Peyer's patch (tissue), 4 donors: ENCODE measurements at regions not wholly inside any gene's neighbourhood (a gene's known extent, or its start where the extent isn't known, plus 50 kb on each side); places are given as distances from the start of the nearest gene placed in this dataset.
A peak's percentile ranks its signal among the peaks of the same experiment; 100 is the strongest.

Experiments used
- DNase-seq, 3 donors: peaks; one replicate each; pipeline ENCODE4 v3.0.0-alpha.2; 2017 to 2019
- H3K27ac ChIP-seq, 4 donors: fragments of 200-600 bp; sonication (generic); one replicate each; pipeline ENCODE4 v1.5.1; 2016 to 2019
- H3K27me3 ChIP-seq, 2 donors: fragments of 200-600 bp; sonication (generic); one replicate each; pipeline ENCODE4 v1.5.1; 2019
- H3K36me3 ChIP-seq, 3 donors: fragments of 200-600 bp; sonication (generic); one replicate each; pipeline ENCODE4 v1.5.1; 2016 to 2019
- H3K4me1 ChIP-seq, 4 donors: fragments of 200-600 bp; sonication (generic); one replicate each; pipeline ENCODE4 v1.5.1; 2016 to 2019
- H3K4me3 ChIP-seq, 4 donors: fragments of 200-600 bp; sonication (generic); 1 replicate in 3 of 4; 2 replicates in 1 of 4; pipeline ENCODE4 v1.5.1; 2016 to 2019; ENCODE audit warnings: mild to moderate bottlenecking in 1 of 4
- H3K9me3 ChIP-seq, 4 donors: fragments of 200-600 bp; sonication (generic); one replicate each; pipeline ENCODE4 v1.5.1; 2016 to 2019; ENCODE audit warnings: mild to moderate bottlenecking in 1 of 4
- CTCF ChIP-seq, 6 experiments: fragments of 450-650 bp in 4 of 6; fragments of 200-600 bp in 2 of 6; sonication (generic) in 1 of 6; IDR thresholded peaks; one replicate each; pipeline ENCODE4 v1.5.1; 2017 to 2019; ENCODE audit warnings: antibody characterized with exemption in 6 of 6, mild to moderate bottlenecking in 3 of 6, moderate library complexity in 1 of 6
- POLR2A ChIP-seq, 2 donors: fragments of 450-650 bp; IDR thresholded peaks; one replicate each; pipeline ENCODE4 v1.5.1; 2017; ENCODE audit warnings: antibody characterized with exemption in 2 of 2, mild to moderate bottlenecking in 2 of 2, moderate library complexity in 2 of 2

GRCh38 chr9:81395676-81396054 lies 293.7 kb downstream of the TLE1 start:
- H3K4me1 ChIP-seq, result no peaks in the 10 kb centered on the region
- no peak for DNase-seq
- H3K36me3 ChIP-seq, result no peaks in the 10 kb centered on the region
- H3K27me3 ChIP-seq, result no peaks in the 10 kb centered on the region
- peak overlapping the region in 1 of 4 donors; percentile 19 for H3K27ac ChIP-seq
- TF ChIP-seq POLR2A (IDR thresholded peaks at IDR 0.05) (no peak), CTCF (IDR thresholded peaks at IDR 0.05) (no peak)
- H3K4me3 ChIP-seq, result no peak overlapping the region
- no peaks in the 10 kb centered on the region for H3K9me3 ChIP-seq

GRCh38 chr9:81394881-81395675 lies 294.3 kb downstream of the TLE1 start:
- Histone ChIP-seq H3K27me3 (no peaks in the 10 kb centered on the region), H3K36me3 (no peaks in the 10 kb centered on the region), H3K27ac (peak overlapping the region in 2 of 4 donors; percentile 19 to 56), H3K4me3 (no peak overlapping the region), H3K9me3 (no peaks in the 10 kb centered on the region), H3K4me1 (no peaks in the 10 kb centered on the region)
- no peak for DNase-seq
- TF ChIP-seq POLR2A (IDR thresholded peaks at IDR 0.05), result no peak

- Histone ChIP-seq H3K36me3 (no peaks in the 10 kb centered on the region), H3K27ac (peak overlapping the region in 1 of 4 donors; percentile 56), H3K27me3 (no peaks in the 10 kb centered on the region), H3K9me3 (no peaks in the 10 kb centered on the region), H3K4me3 (no peak overlapping the region), H3K4me1 (no peaks in the 10 kb centered on the region)
- no peak for DNase-seq
- TF ChIP-seq POLR2A (IDR thresholded peaks at IDR 0.05) (no peak), CTCF (IDR thresholded peaks at IDR 0.05) (no peak)
These were observed 295.1 kb downstream of the TLE1 start for GRCh38 chr9:81393985-81394811.

- no peak overlapping the region for H3K27ac ChIP-seq
- no peak for DNase-seq
- no peaks in the 10 kb centered on the region for H3K36me3 ChIP-seq
- no peaks in the 10 kb centered on the region for H3K27me3 ChIP-seq
- no peaks in the 10 kb centered on the region for H3K4me1 ChIP-seq
- no peaks in the 10 kb centered on the region for H3K9me3 ChIP-seq
- TF ChIP-seq CTCF (IDR thresholded peaks at IDR 0.05) (no peak), POLR2A (IDR thresholded peaks at IDR 0.05) (no peak)
- no peak overlapping the region for H3K4me3 ChIP-seq
These were observed 297.9 kb downstream of the TLE1 start for GRCh38 chr9:81391457-81391825.

GRCh38 chr9:81390792-81391456 lies 298.4 kb downstream of the TLE1 start:
- H3K9me3 ChIP-seq, result no peaks in the 10 kb centered on the region
- H3K36me3 ChIP-seq, result no peaks in the 10 kb centered on the region
- no peaks in the 10 kb centered on the region for H3K4me1 ChIP-seq
- H3K27ac ChIP-seq, result no peak overlapping the region
- H3K4me3 ChIP-seq, result no peak overlapping the region
- no peaks in the 10 kb centered on the region for H3K27me3 ChIP-seq
- no peak for DNase-seq
- TF ChIP-seq POLR2A (IDR thresholded peaks at IDR 0.05), result no peak
- TF ChIP-seq CTCF (IDR thresholded peaks at IDR 0.05), result no peak
